Stimulated activated CD8-positive, alpha-beta memory T cell treated with anti-CD3 and anti-CD28 coated beads, Interleukin-7, amount 100 ng/mL, for 24 hours (primary cell): ENCODE measurements at regions not wholly inside any gene's neighbourhood (a gene's known extent, or its start where the extent isn't known, plus 50 kb on each side); places are given as distances from the start of the nearest gene placed in this dataset.

Source experiments
- DNase-seq: peaks from one replicate; pipeline ENCODE4 v3.0.0-alpha.2; 2020; ENCODE audit warnings: low read depth

DNA sequence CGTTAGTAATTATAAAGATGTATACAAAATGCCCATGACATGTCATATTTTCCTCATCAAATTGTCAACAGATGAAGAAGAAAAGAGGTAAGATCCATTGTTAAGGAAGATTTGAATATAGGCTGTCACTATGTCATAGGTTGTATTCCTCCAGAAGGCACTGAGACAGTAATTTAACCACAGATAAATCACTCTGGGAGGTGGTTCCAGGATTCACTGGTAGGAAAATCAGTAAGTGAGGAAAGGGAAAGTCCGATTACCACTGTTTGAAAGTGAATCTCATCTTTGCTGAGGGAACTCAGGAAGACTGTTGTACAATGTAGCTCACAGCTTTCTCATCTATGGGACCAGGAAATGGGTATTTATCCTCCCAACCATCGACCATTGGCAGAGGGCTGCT, 152.8 kb upstream of the TMEFF2 start:
- DNase-seq = no peak

DNA sequence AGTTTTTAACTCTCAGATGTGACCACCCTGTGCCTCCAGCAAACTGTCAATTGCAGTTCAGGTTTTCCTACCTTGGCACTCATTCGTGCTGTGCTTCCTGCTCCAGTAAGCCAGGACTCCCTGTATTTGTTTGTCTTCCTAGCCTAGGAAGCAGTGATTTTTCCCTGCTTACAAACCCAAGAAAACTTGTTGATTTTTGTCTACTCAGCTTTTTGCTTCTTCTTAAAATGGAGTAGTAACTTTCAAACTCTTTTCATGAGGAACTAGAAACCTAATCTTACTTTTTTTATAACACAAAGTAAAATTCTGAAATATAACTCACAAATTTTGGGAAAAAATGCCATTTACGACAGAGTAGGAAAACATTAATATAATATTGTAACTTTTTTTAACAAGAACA, 150.6 kb upstream of the TMEFF2 start:
- DNase-seq = no peak

DNA sequence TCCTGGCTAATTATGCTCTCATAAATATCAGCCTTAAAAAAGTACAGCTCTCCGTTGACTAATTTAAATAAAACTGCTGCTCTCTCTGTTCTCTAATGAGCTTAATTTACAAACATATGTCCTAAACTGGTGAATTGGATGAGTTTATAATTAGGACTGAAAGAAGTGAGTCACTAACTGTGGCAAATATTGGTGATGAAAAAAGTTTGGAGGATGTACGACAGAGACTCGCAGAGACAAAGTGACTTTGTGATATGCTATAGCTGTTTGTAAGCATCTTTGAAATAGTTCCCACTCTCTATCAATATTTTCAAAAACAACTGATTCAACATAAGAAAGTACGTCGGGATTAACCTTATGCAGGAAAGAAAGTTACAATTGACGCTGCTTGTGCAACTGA, 138.9 kb upstream of the TMEFF2 start:
- DNase-seq = no peak

DNA sequence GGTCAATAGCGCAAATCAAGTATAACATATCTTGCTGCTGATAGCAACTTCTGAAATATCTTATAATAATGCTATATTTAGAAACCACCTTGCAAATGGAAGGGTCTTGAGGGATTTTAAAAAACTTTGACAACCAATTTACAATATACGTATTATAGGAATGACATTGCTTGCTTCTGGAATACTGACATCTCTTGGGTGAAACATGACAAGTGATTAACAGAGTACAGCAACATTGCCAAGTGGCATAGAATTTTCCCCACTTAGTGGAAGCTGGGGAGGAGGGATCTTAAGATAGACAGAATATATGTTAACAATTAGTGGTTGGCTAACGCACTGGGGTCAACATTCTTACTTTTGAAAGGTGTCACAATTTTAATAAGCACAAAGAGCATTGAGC, 133.6 kb upstream of the TMEFF2 start:
- DNase-seq = no peak

DNA sequence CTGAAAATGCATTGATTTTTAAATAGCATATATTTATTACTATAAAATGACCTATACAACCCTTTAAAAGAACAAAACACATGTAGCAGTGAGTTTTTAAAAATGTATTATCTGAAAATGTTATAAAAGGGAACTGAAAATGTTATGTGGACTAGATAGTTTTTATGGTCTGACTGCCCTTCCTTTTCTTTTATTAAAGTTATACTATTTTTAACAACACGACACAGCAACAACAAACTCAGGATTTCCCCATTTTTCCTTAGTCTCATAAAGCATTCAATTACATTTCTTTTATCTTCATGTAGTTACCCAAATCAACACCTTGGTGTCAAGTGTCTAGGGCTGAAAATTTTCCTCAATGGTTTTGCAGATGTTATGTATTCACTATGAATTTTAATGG, 132.8 kb upstream of the TMEFF2 start:
- no peak for DNase-seq

DNA sequence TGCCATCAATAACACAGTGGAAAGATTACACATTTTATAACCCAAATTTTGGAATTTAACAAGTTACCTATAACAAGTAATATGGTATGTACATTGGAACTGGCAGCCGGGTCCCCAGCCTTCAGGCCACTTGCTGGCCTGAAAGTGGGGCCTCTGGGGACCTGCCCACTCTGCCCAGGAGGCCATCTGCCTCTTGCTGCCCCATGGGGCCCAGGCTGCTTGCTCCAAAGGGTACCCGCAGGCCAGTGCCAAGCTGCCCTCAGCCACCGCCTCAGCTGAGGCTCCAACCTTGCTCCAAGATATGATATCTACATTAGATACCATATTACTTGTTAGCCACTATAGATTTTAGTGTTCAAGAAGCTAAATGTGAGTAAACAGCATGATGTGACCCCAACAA, 120.8 kb upstream of the TMEFF2 start:
- DNase-seq = no peak

DNA sequence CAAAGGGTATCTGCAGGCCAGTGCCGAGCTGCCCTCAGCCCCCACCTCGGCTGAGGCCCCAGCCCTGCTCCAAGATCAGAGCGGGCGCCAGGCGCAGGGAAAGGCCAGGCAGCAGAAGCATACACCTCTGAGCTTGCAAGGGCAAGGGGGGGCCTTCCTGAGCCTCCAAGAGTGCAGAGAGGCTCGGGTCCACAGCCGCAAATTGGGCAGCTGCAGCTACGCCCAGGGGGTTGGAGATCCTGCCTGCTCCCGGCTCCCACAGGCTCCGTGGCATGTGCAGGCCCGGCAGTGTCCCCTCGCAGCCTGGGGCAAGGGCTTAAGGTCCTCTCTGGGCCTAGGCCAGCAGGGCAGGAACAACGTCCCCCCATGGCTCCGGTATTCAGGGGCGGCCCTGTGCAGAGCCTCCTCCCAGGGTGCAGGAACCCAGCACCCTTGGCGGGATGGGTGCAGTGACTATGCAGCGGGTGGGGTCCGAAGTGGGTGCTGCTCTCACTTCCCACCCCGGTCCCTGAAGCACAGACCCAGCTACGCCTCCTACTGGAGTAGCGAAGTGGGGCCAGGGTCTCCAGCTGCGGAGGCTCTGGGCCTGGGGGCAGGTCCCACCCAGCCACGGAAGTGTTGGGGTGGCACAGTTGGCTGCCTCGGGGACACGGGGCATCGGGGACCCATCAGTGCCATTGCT, 120.2 kb upstream of the TMEFF2 start:
- no peak for DNase-seq

DNA sequence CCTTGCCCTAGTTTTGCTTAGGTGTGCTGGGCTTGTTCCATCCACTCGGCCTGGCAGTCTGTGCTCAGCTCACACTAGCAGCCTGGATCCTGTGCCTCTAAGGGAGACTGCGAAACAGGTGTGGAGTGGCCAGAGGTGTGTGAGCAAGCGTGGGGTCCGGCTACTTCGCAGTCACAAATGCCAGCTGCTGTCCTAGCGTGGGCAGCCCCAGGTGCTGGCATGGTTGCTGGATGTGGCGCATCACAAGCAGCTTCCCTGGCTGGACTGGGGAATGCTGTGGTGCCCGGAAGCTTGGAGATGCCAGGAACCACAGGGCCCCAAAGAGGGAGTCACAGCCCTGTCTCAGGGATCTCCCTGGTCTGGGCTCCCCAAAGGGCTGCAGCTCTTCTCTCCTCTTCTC, 119.0 kb upstream of the TMEFF2 start:
- no peak for DNase-seq

DNA sequence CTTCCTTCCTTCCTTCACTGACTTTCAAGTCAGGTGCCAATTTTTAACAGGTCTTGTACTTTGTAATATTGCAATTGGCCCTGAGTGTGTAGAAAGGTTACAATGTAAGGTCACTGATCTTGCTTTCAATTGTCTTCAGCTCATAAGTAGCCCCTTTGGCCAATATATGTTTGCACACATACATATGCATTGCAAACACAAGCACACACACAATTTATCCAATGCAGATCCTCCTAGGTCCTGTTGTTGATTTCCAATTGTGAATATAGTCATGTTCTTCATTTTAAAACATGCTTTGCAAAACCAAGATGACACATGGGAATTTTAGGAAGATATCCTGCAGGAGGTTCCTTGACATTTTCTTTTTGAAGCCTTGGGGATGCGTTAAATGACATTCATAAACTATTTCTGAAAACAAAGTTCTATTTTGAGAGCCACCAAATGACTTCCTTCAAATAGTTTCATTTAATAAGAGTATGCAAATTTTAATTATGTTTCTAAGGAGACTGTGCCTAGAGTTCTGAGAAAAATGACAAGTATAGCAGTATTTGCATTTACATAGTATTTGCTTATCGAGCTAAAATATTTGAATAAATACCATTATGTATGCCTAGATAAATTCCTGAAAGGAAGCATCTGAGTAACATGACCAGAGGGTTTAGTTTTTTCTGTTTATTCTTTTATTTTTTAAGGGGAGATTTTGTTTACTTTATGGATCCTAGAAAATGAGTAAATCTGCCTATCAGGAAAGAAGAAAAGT, 117.1 kb upstream of the TMEFF2 start:
- no peak for DNase-seq

DNA sequence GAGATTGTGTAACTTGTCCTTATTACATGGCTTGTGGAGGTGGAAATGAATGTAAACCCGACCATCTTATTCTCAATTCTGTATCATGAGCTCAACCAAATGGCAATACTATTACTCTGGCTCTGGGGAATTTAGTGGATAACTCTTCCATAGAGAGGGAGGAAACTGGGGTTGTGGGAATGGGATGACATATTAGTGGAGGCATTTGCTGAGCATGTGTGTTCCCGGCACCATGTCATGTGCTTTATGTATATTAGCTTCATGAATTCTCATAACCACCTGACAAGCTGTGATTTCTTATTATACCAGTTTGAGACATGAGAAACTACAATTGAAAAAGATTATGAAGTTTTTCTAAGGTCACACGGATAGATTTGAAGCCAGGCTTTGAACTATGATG, 112.8 kb upstream of the TMEFF2 start:
- DNase-seq = no peak

DNA sequence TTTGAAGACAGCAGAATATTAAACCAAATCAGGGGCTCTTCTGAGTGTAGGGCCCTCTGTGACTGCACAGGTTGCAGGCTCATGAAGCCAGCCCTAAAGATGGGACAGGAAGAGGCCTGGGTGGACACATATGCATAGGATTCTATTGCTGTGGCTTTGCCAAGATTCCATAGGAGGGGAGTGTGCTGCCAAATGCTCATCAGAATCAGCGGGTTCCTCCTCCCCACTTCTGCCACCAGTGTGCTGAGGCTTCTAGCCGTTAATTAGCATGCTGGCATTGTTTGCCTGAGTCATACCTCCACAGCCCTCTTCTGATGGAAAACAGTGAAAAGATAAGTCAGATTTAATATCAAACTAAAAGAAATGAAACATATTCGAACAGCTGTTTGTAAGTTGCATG, 103.9 kb upstream of the TMEFF2 start:
- no peak for DNase-seq

DNA sequence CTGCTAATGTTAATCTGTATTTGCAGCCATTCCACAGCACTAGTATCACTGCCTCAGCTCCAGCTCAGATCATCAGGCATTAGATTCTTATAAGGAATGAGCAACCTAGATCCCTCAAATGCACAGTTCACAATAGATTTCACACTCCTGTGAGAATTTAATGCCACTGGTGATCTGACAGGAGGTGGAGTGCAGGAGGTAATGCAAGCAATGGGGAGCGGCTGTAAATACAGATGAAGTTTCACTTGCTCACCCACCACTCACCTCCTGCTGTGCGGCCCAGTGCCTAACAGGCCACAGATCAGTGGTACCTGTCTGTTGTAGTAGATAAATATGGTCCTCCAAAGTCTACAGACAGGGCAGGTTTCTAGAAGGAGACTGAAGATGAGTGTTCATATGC, 97.7 kb upstream of the TMEFF2 start:
- DNase-seq = no peak

DNA sequence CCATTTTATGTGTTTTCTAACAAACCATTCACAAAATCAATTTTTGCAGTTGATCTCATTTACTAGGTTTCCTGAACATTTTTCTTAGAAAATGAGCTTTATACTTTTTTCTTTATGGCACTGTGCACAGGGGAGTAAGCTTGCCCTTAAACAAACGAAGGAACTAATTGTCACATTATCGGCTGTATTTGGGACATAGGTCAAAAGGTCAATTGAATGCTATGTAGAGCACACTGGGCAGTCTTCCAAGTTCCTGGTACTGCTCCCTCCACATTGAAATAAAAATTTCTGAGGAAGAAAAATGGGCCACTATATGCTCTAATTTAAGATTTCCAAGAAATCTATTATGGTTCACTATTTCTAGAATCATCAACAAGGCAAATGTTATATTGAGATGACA, 93.6 kb upstream of the TMEFF2 start:
- no peak for DNase-seq

DNA sequence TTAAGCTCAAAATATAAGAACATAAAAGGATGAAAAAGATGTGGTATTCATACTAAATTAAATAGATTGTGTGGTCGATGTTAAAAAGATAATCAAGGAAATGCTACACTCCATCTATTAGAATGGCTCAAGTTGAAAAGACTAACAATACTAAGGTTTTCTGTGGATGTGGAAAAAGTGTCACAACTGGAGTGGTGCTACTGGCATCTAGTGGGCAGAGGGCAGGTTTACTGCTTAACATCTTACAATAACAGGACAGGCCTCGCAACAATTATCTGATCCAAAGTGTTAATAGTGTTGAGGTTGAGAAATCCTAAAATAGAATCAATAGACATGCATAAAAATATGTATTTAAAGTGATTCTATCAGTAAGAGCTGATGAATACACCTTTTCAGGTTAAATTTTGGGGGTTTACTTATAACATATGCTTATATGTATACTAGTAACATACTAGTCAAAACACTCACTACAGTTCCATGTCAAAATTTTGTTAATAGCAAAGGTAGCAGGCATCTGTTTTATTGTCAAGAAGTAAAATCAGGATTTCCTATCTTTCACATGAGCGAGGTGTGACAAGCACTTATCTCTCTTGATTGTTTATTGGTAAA, 91.5 kb upstream of the TMEFF2 start:
- no peak for DNase-seq

DNA sequence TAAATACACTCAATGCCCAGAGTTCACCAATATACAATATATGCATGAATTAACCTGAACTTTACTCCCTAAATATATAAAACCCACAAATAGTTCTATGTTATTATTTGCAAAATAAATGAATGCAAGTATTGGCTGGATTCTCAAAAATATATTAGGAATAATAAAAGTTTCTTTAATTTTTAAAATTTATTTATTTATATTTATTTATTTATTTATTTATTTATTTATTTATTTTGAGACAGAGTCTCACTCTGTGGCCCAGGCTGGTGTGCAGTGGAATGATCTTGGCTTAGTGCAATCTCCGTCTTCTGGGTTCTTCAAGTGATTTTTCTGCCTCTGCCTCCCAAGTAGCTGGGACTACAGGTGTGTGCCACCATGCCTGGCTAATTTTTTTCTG, 88.7 kb upstream of the TMEFF2 start:
- no peak for DNase-seq

DNA sequence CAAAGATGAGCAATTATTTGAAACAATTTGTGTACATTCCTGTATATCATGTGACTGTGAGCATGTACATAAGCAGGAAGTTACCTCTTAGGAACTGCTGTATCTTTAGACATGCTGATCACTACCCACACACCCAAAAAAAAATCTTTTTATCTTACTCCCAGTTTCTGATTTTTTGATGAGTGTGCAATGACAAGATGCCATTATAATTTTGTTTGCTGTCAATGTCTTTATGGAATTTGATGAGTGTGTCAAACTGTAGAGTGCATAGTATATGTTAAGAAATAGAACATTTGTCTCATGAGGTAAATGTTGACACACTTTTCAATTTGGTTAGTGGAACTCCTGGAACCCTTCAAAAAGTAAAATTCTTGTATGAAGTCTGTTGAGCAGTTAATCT, 84.0 kb upstream of the TMEFF2 start:
- no peak for DNase-seq

DNA sequence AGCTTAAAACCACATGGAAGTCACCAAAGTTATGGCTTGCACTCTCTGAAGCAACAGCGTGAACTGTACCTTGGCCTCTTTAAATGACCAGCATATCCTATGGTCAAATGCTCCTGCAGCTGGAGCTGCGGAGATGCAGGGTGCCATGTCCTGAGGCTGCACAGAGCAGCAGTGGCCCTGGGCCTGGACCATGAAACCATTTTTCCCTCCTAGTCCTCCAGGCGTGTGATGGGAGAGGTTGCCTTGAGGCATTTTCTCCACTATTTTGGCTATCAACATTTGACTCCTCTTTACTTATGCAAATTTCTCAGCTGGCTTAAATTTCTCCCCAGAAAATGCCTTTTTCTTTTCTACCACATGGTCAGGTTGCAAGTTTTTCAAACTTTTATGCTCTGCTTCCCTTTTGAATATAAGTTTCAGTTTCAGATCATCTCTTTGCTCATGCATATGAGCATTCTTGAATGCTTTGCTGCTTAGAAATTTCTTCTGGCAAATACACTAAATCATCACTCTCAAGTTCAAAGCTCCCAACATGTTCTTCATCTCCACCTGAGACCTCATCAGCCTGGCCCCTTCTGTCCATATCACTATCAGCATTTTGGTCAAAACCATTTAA, 82.9 kb upstream of the TMEFF2 start:
- DNase-seq = no peak

DNA sequence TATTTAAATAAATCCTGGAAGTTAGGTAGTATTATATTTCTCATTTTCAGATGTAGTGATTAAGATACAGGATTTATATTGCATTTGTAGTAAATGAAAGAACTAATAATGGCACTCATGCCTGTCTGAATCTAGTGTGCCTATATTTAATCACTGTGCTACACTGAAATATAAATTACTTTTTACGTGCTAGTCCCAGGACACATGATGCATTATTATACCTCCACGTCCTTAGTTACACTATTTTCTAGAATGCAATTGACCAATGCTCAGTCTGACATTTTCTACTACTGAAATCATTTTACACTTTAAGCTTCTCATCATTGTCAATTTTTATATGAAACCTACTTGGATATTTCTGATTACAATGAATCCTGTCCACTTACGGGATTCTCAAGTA, 80.9 kb upstream of the TMEFF2 start:
- DNase-seq = no peak

DNA sequence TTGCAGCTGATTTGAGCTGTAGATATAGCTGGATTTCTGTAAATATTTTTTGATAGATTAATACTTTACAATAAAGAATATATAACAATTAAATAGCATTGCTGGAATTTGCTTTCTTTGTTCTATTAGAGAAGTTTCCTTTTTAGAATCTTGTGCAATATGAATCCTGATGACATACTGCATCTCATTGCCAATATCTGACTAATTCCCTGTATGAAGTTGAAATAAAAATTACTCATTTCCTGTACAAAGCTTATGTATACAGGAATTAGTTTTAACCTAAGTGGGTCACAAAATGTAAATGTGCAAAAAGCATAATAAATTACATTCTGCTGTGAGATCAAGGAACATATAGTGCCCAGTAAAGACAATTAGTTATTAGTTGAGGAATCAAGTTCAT, 72.8 kb upstream of the TMEFF2 start:
- no peak for DNase-seq

DNA sequence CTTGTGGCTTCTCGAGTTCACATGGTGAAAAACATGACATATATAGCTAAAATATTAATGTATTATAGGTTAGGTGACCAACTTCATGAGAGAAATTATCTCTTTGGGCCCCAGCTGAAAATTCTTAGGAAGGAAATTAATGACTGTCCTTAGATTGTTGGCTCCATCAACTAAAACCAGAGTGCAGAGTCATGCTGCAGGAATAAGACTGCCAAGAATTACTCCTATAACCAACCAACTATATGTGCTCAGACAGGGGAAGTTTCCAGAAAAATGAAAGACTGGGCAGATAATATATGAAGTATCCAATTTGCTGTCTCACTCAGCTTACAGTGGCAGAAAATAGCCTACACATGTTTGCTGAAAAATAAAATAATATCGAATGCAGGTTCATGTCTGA, 71.0 kb upstream of the TMEFF2 start:
- DNase-seq = no peak

DNA sequence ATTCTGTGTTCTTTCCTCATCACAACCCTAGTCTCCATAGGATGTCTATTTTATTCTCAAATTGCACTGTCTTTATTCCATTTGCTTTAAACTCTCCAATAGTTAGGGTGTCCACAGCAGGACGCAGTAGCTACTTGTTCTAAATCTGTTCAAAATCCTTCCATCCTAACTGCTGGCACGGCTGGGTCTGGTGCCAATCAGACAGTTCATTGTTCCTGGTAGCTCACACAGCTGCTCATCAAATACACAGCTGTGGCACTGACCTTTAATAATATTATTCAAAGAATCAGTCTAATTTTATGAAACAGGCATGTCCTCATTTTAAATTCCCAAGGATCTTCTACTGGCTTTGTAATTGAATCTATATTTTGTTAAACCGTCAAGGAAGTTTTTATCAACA, 59.7 kb upstream of the TMEFF2 start:
- no peak for DNase-seq

DNA sequence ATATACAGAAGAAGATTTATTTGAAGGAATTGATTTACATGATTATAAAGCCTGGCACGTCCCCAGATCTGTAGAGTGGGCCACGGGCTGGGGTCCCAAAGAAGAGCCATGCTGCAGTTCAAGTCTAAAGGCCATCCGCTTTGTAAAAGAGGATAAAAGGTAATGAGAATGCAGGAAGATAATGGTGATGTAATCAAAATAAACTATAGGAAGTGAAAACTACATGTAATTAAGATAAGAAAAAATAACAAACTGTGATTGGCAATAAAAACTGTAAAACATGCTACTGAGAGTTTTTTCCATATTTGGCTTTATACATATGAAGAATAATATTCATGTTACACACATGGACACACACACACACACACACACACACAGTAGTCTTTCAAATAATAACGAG, 59.0 kb upstream of the TMEFF2 start:
- no peak for DNase-seq

DNA sequence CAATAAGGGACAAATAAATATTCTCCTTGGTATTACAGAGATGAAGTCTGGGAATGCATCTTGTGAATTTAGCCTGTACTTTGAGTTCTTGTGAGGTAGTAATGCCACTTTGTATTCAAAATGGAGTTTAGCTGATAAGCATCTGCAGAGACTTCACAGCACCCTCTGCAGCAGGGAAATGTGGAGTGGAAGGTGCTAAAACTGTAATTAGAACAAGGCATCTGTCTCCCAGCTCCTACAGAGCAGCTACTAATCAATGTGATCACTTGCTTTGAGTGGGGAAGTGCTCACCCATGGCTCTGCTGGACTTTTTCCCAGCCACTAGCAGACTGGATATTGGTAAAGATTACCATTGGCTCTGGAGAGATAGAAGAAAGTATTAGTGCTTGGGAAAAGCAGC, 56.2 kb upstream of the TMEFF2 start:
- DNase-seq = no peak
